ENCODE measurements at regions not wholly inside any gene's neighbourhood (a gene's known extent, or its start where the extent isn't known, plus 50 kb on each side); places are given as distances from the start of the nearest gene placed in this dataset.

GRCh38 chr2:66661253-66662173 is 226.6 kb downstream of the MEIS1 start:
- TF ChIP-seq CTCF (IDR thresholded peaks at IDR 0.05; ENCODE audit: low read depth, low read length, poor library complexity, severe bottlenecking) (no peak), EZH2phosphoT487 (IDR thresholded peaks at IDR 0.05; ENCODE audit: borderline replicate concordance, low read length) (no peak)
